HepG2 (cell line): ENCODE measurements at regions not wholly inside any gene's neighbourhood (a gene's known extent, or its start where the extent isn't known, plus 50 kb on each side); places are given as distances from the start of the nearest gene placed in this dataset.

Experiments
- ATAC-seq: fragments of 200-7000 bp; cut with Tn5 transposase; 3 replicates; pipeline ENCODE4 v1.9.1; 2020; ENCODE audit warnings: mild to moderate bottlenecking, moderate library complexity
- BruUV-seq: library from RNA; stranded (reverse); fragments of 400-500 nt; replicated peaks from 2 replicates; lab custom pipeline; 2021; lab: Mats Ljungman, UMichigan
- CTCF ChIA-PET: fragments of 300-600 bp; formaldehyde crosslinking; extraction: SDS; loops from one replicate; lab custom pipeline; 2021; ENCODE audit warnings: low total read pairs, inconsistent platforms, low intra/inter-chr PET ratio; lab: Yijun Ruan, JAX
- POLR2A ChIA-PET: fragments of 350-600 bp; sonication (Branson Sonifier 250); formaldehyde crosslinking; loops from one replicate; lab custom pipeline; 2020; ENCODE audit warnings: antibody characterized with exemption, inconsistent platforms; lab: Yijun Ruan, JAX
- DNase-seq: peaks from one replicate; pipeline ENCODE4 v3.0.0-alpha.2; 2015; ENCODE audit warnings: low spot score
- FAIRE-seq: peaks from 3 replicates; lab custom pipeline; 2011; peaks lifted over from hg19 to GRCh38; lab: Jason Lieb, UNC
- H2AFZ ChIP-seq: one replicate; pipeline ENCODE4 v1.6.1; 2011; ENCODE audit warnings: low read length, inconsistent platforms
- H3K27ac ChIP-seq: fragments of 300-600 bp; 3 replicates; pipeline ENCODE4 v1.8.0; 2011; ENCODE audit warnings: mixed run types, mild to moderate bottlenecking, mixed read lengths, low read length, inconsistent platforms; ENCODE audit not compliant: insufficient read depth; ENCODE audit errors: extremely low read length
- H3K27me3 ChIP-seq, 2 experiments: fragments of 200-600 bp in 1 of 2; 2 replicates in 1 of 2; 3 replicates in 1 of 2; pipeline versions ENCODE4 v1.6.0 to v1.8.0; 2011; ENCODE audit warnings: low read length in 2 of 2, mild to moderate bottlenecking in 2 of 2, moderate library complexity in 2 of 2, inconsistent platforms in 1 of 2; ENCODE audit not compliant: insufficient read depth in 2 of 2, control insufficient read depth in 1 of 2
- H3K36me3 ChIP-seq, 2 experiments: fragments of 200-600 bp in 1 of 2; replicated peaks in 1 of 2; 2 replicates in 1 of 2; 3 replicates in 1 of 2; pipeline versions ENCODE4 v1.5.1 to v1.8.0; 2011; ENCODE audit warnings: low read length in 2 of 2, inconsistent platforms in 1 of 2; ENCODE audit not compliant: insufficient read depth in 2 of 2, control insufficient read depth in 1 of 2
- H3K4me1 ChIP-seq: 2 replicates; pipeline ENCODE4 v1.5.1; 2012; ENCODE audit warnings: low read length, inconsistent platforms; ENCODE audit not compliant: insufficient read depth
- H3K4me2 ChIP-seq: 2 replicates; pipeline ENCODE4 v1.6.0; 2011; ENCODE audit warnings: low read depth, low read length, inconsistent platforms
- H3K4me3 ChIP-seq, 3 experiments: fragments of 200-600 bp in 1 of 3; sonication (generic), shearing (Covaris generic) in 1 of 3; replicated peaks in 1 of 3; 2 replicates each; pipeline ENCODE4 v1.5.1; 2011 to 2016; ENCODE audit warnings: low read length in 3 of 3, inconsistent platforms in 2 of 3, low read depth in 2 of 3, mild to moderate bottlenecking in 2 of 3, control low read depth in 1 of 3, mixed read lengths in 1 of 3; ENCODE audit not compliant: insufficient read depth in 1 of 3
- H3K79me2 ChIP-seq: one replicate; pipeline ENCODE4 v1.6.1; 2011; ENCODE audit warnings: low read length, inconsistent platforms; ENCODE audit not compliant: insufficient read depth
- H3K9ac ChIP-seq: 2 replicates; pipeline ENCODE4 v1.6.0; 2011; ENCODE audit warnings: mild to moderate bottlenecking, low read depth, low read length, inconsistent platforms; ENCODE audit not compliant: insufficient read depth
- H3K9me3 ChIP-seq: 2 replicates; pipeline ENCODE4 v1.5.1; 2012; ENCODE audit warnings: mild to moderate bottlenecking, low read length
- H4K20me1 ChIP-seq: 2 replicates; pipeline ENCODE4 v1.6.0; 2011; ENCODE audit warnings: inconsistent platforms, mild to moderate bottlenecking, low read length, moderate library complexity; ENCODE audit not compliant: insufficient read depth
- ATRX ChIP-seq: sonication (generic); formaldehyde crosslinking; IDR thresholded peaks from 2 replicates; pipeline ENCODE4 v1.4.0; 2020; ENCODE audit warnings: missing genetic modification reagents, borderline replicate concordance
- DMAP1 ChIP-seq: IDR thresholded peaks from 2 replicates; pipeline ENCODE4 v1.6.1; 2016
- FOXO4 ChIP-seq: sonication (generic); formaldehyde crosslinking; conservative IDR thresholded peaks from 2 replicates; pipeline ENCODE4 v1.8.1; 2023; ENCODE audit warnings: missing genetic modification reagents
- KIAA2018 ChIP-seq: sonication (generic); formaldehyde crosslinking; IDR thresholded peaks from 2 replicates; pipeline ENCODE4 v1.5.0; 2020; ENCODE audit warnings: mild to moderate bottlenecking, missing genetic modification reagents, borderline replicate concordance
- MAZ ChIP-seq, 2 experiments: sonication (generic) in 1 of 2; formaldehyde crosslinking in 1 of 2; IDR thresholded peaks; 2 replicates each; pipeline versions ENCODE4 v1.5.0 to v1.6.1; 2012 to 2020; ENCODE audit warnings: low read depth in 2 of 2, mild to moderate bottlenecking in 2 of 2, borderline replicate concordance in 1 of 2, improper control_type of control experiment in 1 of 2, low read length in 1 of 2, missing genetic modification reagents in 1 of 2, moderate library complexity in 1 of 2
- PATZ1 ChIP-seq: sonication (generic); formaldehyde crosslinking; IDR thresholded peaks from 2 replicates; pipeline ENCODE4 v1.4.0; 2020; ENCODE audit warnings: missing genetic modification reagents
- SALL1 ChIP-seq: sonication (generic); formaldehyde crosslinking; IDR thresholded peaks from 2 replicates; pipeline ENCODE4 v1.8.0; 2022; ENCODE audit warnings: mild to moderate bottlenecking, missing genetic modification reagents
- SETDB1 ChIP-seq: sonication (generic); formaldehyde crosslinking; IDR thresholded peaks from 2 replicates; pipeline ENCODE4 v1.5.1; 2020; ENCODE audit warnings: missing genetic modification reagents, mild to moderate bottlenecking, borderline replicate concordance
- SNAI1 ChIP-seq: sonication (generic); formaldehyde crosslinking; IDR thresholded peaks from 2 replicates; pipeline ENCODE4 v1.5.0; 2020; ENCODE audit warnings: mild to moderate bottlenecking, missing genetic modification reagents, borderline replicate concordance
- ZNF460 ChIP-seq: sonication (generic); formaldehyde crosslinking; IDR thresholded peaks from 2 replicates; pipeline ENCODE4 v1.5.1; 2020; ENCODE audit warnings: missing genetic modification reagents, mild to moderate bottlenecking, borderline replicate concordance
- ZNF674 ChIP-seq: sonication (generic); formaldehyde crosslinking; IDR thresholded peaks from 2 replicates; pipeline ENCODE4 v1.5.0; 2020; ENCODE audit warnings: low read depth, mild to moderate bottlenecking, missing genetic modification reagents
- ZNF782 ChIP-seq: sonication (generic); formaldehyde crosslinking; IDR thresholded peaks from 2 replicates; pipeline ENCODE4 v1.4.0; 2020; ENCODE audit warnings: missing genetic modification reagents, mild to moderate bottlenecking, borderline replicate concordance
- ZNF790 ChIP-seq: sonication (generic); formaldehyde crosslinking; IDR thresholded peaks from 2 replicates; pipeline ENCODE4 v1.8.0; 2022; ENCODE audit warnings: missing genetic modification reagents, mild to moderate bottlenecking, borderline replicate concordance
- WGBS: methylation state at CpG from one replicate; pipeline ENCODE4 v1.1.6; 2017; ENCODE audit warnings: low lambda C conversion rate; 5-methylcytosine and 5-hydroxymethylcytosine counted together
- in situ Hi-C: cut with HindIII; loops from 2 replicates; pipeline ENCODE4 v1.10.0; 2017; ENCODE audit warnings: low pct_unique_long_range_greater_than_20kb; ENCODE audit not compliant: extremely low pct_ligation_motif_present
- intact Hi-C: fragments of 100-400 bp; cut with micrococcal nuclease; formaldehyde crosslinking; loops from one replicate; pipeline ENCODE4 v1.10.0; 2022; ENCODE audit not compliant: unreplicated experiment

GRCh38 chr13:50685956-50686355 is 157.5 kb downstream of the DLEU7 start:
- Histone ChIP-seq H3K27ac (no peak overlapping the region), H3K9me3 (no peaks in the 10 kb centered on the region), H3K4me3 (no peak overlapping the region), H3K36me3 (no peaks in the 10 kb centered on the region; a peak in 1 of 5 replicates), H3K4me2 (no peak overlapping the region), H3K27me3 (no peaks in the 10 kb centered on the region), H3K4me1 (no peaks in the 10 kb centered on the region; the same call in 1 of the 2 replicates), H3K79me2 (no peaks in the 10 kb centered on the region), H4K20me1 (no peaks in the 10 kb centered on the region), H3K9ac (no peak overlapping the region), H2AFZ (no peak overlapping the region)
- in situ Hi-C loops (no loop called here), intact Hi-C loops (no loop called here)
- no peak for DNase-seq
- 97% methylated on average over 5 of the region's 5 CpGs for WGBS
- ChIA-PET POLR2A (no interaction called here), CTCF (no interaction called here)
- FAIRE-seq, result no peak
- no peak for ATAC-seq
- BruUV-seq, result no TSS peak
- no peak for TF ChIP-seq DMAP1 (CRISPR knock-in tag)
- TF ChIP-seq MAZ (IDR thresholded peaks at IDR 0.05; ENCODE audit: borderline replicate concordance, low read depth, low read length), result no peak
- no peak for TF ChIP-seq MAZ (CRISPR knock-in tag; IDR thresholded peaks at IDR 0.05; ENCODE audit: low read depth)
- TF ChIP-seq SETDB1, result no peak
- TF ChIP-seq ZNF790 (CRISPR knock-in tag), result no peak
- TF ChIP-seq ZNF782 (CRISPR knock-in tag), result no peak
- TF ChIP-seq SNAI1 (CRISPR knock-in tag), result no peak
- TF ChIP-seq KIAA2018, result no peak
- TF ChIP-seq SALL1 (CRISPR knock-in tag), result no peak
- no peak for TF ChIP-seq ZNF674 (CRISPR knock-in tag)
- no peak for TF ChIP-seq PATZ1 (CRISPR knock-in tag)
- no peak for TF ChIP-seq FOXO4 (CRISPR knock-in tag)
- no peak for TF ChIP-seq ZNF460 (CRISPR knock-in tag)
- no peak for TF ChIP-seq ATRX (CRISPR knock-in tag)
